Endothelial cell of umbilical vein (primary cell): ENCODE measurements at regions not wholly inside any gene's neighbourhood (a gene's known extent, or its start where the extent isn't known, plus 50 kb on each side); places are given as distances from the start of the nearest gene placed in this dataset.

Experiments used
- BruUV-seq: library from RNA; stranded (reverse); fragments of 400-500 nt; replicated peaks from 2 replicates; lab custom pipeline; 2021; lab: Mats Ljungman, UMichigan
- CTCF ChIA-PET: fragments of 300-600, 350-600 bp; sonication (Branson Sonifier 250); formaldehyde crosslinking; loops from one replicate; lab custom pipeline; 2021; ENCODE audit warnings: antibody characterized with exemption, inconsistent platforms; lab: Charles Lee
- POLR2A ChIA-PET: fragments of 300-600, 350-600 bp; sonication (Branson Sonifier 250); formaldehyde crosslinking; loops from one replicate; lab custom pipeline; 2021; ENCODE audit warnings: antibody characterized with exemption, inconsistent platforms; lab: Charles Lee
- DNase-seq: peaks from one replicate; pipeline ENCODE4 v3.0.0-alpha.2; 2011; ENCODE audit warnings: low read depth, low spot score
- FAIRE-seq: peaks from 2 replicates; lab custom pipeline; 2011; peaks lifted over from hg19 to GRCh38; lab: Jason Lieb, UNC
- H2AFZ ChIP-seq: 2 replicates; pipeline ENCODE4 v1.6.0; 2012; ENCODE audit warnings: low read depth, low read length, control low read depth, inconsistent platforms
- H3K27ac ChIP-seq: 2 replicates; pipeline ENCODE4 v1.5.1; 2011; ENCODE audit warnings: low read depth, mild to moderate bottlenecking, control low read depth, low read length, moderate library complexity; ENCODE audit not compliant: insufficient read depth
- H3K27me3 ChIP-seq, 2 experiments: 2 replicates each; pipeline versions ENCODE4 v1.6.0 to v1.6.1; 2011; ENCODE audit warnings: low read length in 2 of 2, mixed read lengths in 1 of 2; ENCODE audit not compliant: control insufficient read depth in 2 of 2, insufficient read depth in 2 of 2
- H3K36me3 ChIP-seq, 2 experiments: 2 replicates in 1 of 2; 3 replicates in 1 of 2; pipeline ENCODE4 v1.5.1; 2011; ENCODE audit warnings: low read length in 2 of 2, mild to moderate bottlenecking in 1 of 2, moderate library complexity in 1 of 2; ENCODE audit not compliant: control insufficient read depth in 2 of 2, insufficient read depth in 2 of 2; ENCODE audit errors: extremely low read depth in 1 of 2
- H3K4me1 ChIP-seq: 3 replicates; pipeline ENCODE4 v1.5.1; 2011; ENCODE audit warnings: mild to moderate bottlenecking, low read length; ENCODE audit not compliant: control insufficient read depth, insufficient read depth; ENCODE audit errors: extremely low read depth
- H3K4me2 ChIP-seq: 2 replicates; pipeline ENCODE4 v1.6.1; 2011; ENCODE audit warnings: low read length, control low read depth, mixed read lengths; ENCODE audit not compliant: insufficient read depth
- H3K4me3 ChIP-seq, 3 experiments: fragments of 200-600 bp in 1 of 3; sonication (generic), shearing (Covaris generic) in 1 of 3; replicated peaks in 1 of 3; 2 replicates each; pipeline ENCODE4 v1.5.1; 2011 to 2016; ENCODE audit warnings: control low read depth in 3 of 3, low read length in 3 of 3, mild to moderate bottlenecking in 2 of 3, inconsistent platforms in 1 of 3, low read depth in 1 of 3, moderate library complexity in 1 of 3; ENCODE audit not compliant: insufficient read depth in 1 of 3
- H3K79me2 ChIP-seq: 2 replicates; pipeline ENCODE4 v1.6.0; 2012; ENCODE audit warnings: low read length, inconsistent platforms; ENCODE audit not compliant: control insufficient read depth, insufficient read depth
- H3K9ac ChIP-seq: replicated peaks from 2 replicates; pipeline ENCODE3; 2011; ENCODE audit warnings: low read length, control low read depth; ENCODE audit not compliant: insufficient read depth; ENCODE audit errors: extremely low read depth
- H3K9me1 ChIP-seq: replicated peaks from 3 replicates; pipeline ENCODE4 v1.6.0; 2011; ENCODE audit warnings: mild to moderate bottlenecking, low read length; ENCODE audit not compliant: control insufficient read depth, insufficient read depth; ENCODE audit errors: extremely low read depth
- H3K9me3 ChIP-seq: replicated peaks from 2 replicates; pipeline ENCODE4 v1.5.1; 2012; ENCODE audit warnings: low read length, inconsistent platforms; ENCODE audit not compliant: control insufficient read depth, insufficient read depth
- H4K20me1 ChIP-seq: replicated peaks from 2 replicates; pipeline ENCODE3; 2011; ENCODE audit warnings: mild to moderate bottlenecking, low read length; ENCODE audit not compliant: control insufficient read depth, insufficient read depth; ENCODE audit errors: extremely low read depth
- CTCF ChIP-seq, 2 donors: IDR thresholded peaks; 1 replicate in 1 of 2; 2 replicates in 1 of 2; pipeline ENCODE4 v1.5.1; 2011; ENCODE audit warnings: low read length in 2 of 2, mild to moderate bottlenecking in 2 of 2, moderate library complexity in 2 of 2, control low read depth in 1 of 2, inconsistent platforms in 1 of 2, low read depth in 1 of 2; ENCODE audit not compliant: insufficient read depth in 1 of 2; ENCODE audit errors: extremely low read depth in 1 of 2
- EZH2 ChIP-seq: IDR thresholded peaks from 2 replicates; pipeline ENCODE4 v1.6.1; 2012; ENCODE audit warnings: borderline replicate concordance, low read depth, mild to moderate bottlenecking, moderate library complexity, low read length, inconsistent platforms; ENCODE audit not compliant: severe bottlenecking
- FOS ChIP-seq: IDR thresholded peaks from 2 replicates; pipeline ENCODE4 v1.6.1; 2011; ENCODE audit warnings: mild to moderate bottlenecking, low read length, moderate library complexity, borderline replicate concordance; ENCODE audit not compliant: insufficient read depth
- GATA2 ChIP-seq: IDR thresholded peaks from 2 replicates; pipeline ENCODE4 v1.7.0; 2011; ENCODE audit warnings: low read depth, mild to moderate bottlenecking, moderate library complexity, mixed read lengths, low read length; ENCODE audit not compliant: insufficient read length, insufficient read depth
- JUN ChIP-seq: IDR thresholded peaks from 2 replicates; pipeline ENCODE4 v1.6.1; 2011; ENCODE audit warnings: borderline replicate concordance, low read depth; ENCODE audit not compliant: insufficient read length, insufficient read depth
- MAX ChIP-seq: IDR thresholded peaks from 2 replicates; pipeline ENCODE4 v1.6.1; 2011; ENCODE audit not compliant: insufficient read depth, insufficient read length
- MYC ChIP-seq: IDR thresholded peaks from one replicate; pipeline ENCODE4 v1.6.1; 2011; ENCODE audit warnings: mild to moderate bottlenecking, low read depth, low read length
- POLR2A ChIP-seq: IDR thresholded peaks from 2 replicates; pipeline ENCODE4 v1.6.1; 2012; ENCODE audit warnings: low read depth, mild to moderate bottlenecking, control low read depth, low read length
- POLR2AphosphoS5 ChIP-seq: IDR thresholded peaks from 2 replicates; pipeline ENCODE4 v1.6.1; 2012; ENCODE audit warnings: low read depth, mild to moderate bottlenecking, control low read depth, low read length, moderate library complexity; ENCODE audit not compliant: insufficient read depth
- dilution Hi-C: fragments of 300-500 bp; cut with MboI; formaldehyde crosslinking; loops from one replicate; pipeline ENCODE4 v1.15.0; 2019; ENCODE audit warnings: low sequenced_read_pairs; ENCODE audit not compliant: extremely low pct_ligation_motif_present
- intact Hi-C: fragments of 100-400 bp; cut with micrococcal nuclease; formaldehyde crosslinking; loops from one replicate; pipeline ENCODE4 v1.10.0; 2022

GRCh38 chr10:78777466-78777865, 291.3 kb upstream of the ZMIZ1 start:
- CTCF ChIA-PET: no interaction called here
- Histone ChIP-seq H3K79me2 (no peaks in the 10 kb centered on the region), H3K4me3 (no peak overlapping the region), H3K27me3 (peaks cover 2 to 3% of the 10 kb centered on the region in 2 experiments), H3K36me3 (no peaks in the 10 kb centered on the region), H3K27ac (no peak overlapping the region), H2AFZ (no peak overlapping the region), H3K9me1 (no peaks in the 10 kb centered on the region), H4K20me1 (no peaks in the 10 kb centered on the region), H3K4me2 (no peak overlapping the region), H3K9me3 (no peaks in the 10 kb centered on the region), H3K4me1 (no peaks in the 10 kb centered on the region), H3K9ac (no peak overlapping the region)
- BruUV-seq: no TSS peak
- dilution Hi-C loops: no loop called here
- FAIRE-seq: no peak
- DNase-seq: no peak
- TF ChIP-seq MYC (no peak), POLR2A (no peak), FOS (no peak), GATA2 (no peak), MAX (no peak), EZH2 (no peak), CTCF (IDR thresholded peaks at IDR 0.05; ENCODE audit: extremely low read depth in 1 of 2, insufficient read depth in 1 of 2, low read depth in 1 of 2, low read length in 2 of 2) (no peak), JUN (no peak), POLR2AphosphoS5 (no peak)
- intact Hi-C loops: no loop called here
- POLR2A ChIA-PET: no interaction called here
